Activated CD4-positive, alpha-beta T cell treated with anti-CD3 and anti-CD28 coated beads, Interleukin-2, amount 50 U/mL, for 16 hours (primary cell): ENCODE measurements at regions not wholly inside any gene's neighbourhood (a gene's known extent, or its start where the extent isn't known, plus 50 kb on each side); places are given as distances from the start of the nearest gene placed in this dataset.

Source experiments
- DNase-seq: peaks from one replicate; pipeline ENCODE4 v3.0.0-alpha.2; 2020

GRCh38 chr4:117327491-117327890 lies 242.1 kb upstream of the TRAM1L1 start:
- no peak for DNase-seq

GRCh38 chr4:117328333-117328732 lies 243.0 kb upstream of the TRAM1L1 start:
- DNase-seq, result no peak

- no peak for DNase-seq
These were observed 246.4 kb upstream of the TRAM1L1 start for GRCh38 chr4:117331817-117332216.

- no peak for DNase-seq
These were observed 249.2 kb upstream of the TRAM1L1 start for GRCh38 chr4:117334451-117335188.

- DNase-seq, result no peak
These were observed 272.1 kb upstream of the TRAM1L1 start for GRCh38 chr4:117357437-117357836.

- DNase-seq, result no peak
These were observed 272.5 kb upstream of the TRAM1L1 start for GRCh38 chr4:117357866-117358265.

GRCh38 chr4:117370944-117371668 lies 285.7 kb upstream of the TRAM1L1 start:
- DNase-seq, result no peak

- DNase-seq, result no peak
These were observed 289.7 kb upstream of the TRAM1L1 start for GRCh38 chr4:117375101-117375500.

GRCh38 chr4:117376692-117377091 lies 291.3 kb upstream of the TRAM1L1 start:
- no peak for DNase-seq

- DNase-seq, result no peak
These were observed 293.6 kb upstream of the TRAM1L1 start for GRCh38 chr4:117378942-117379341.

GRCh38 chr4:117383468-117383867 lies 298.1 kb upstream of the TRAM1L1 start:
- no peak for DNase-seq

GRCh38 chr4:117385526-117385925 lies 300.1 kb upstream of the TRAM1L1 start:
- no peak for DNase-seq

- no peak for DNase-seq
These were observed 301.7 kb upstream of the TRAM1L1 start for GRCh38 chr4:117387072-117387471.

- no peak for DNase-seq
These were observed 314.9 kb upstream of the TRAM1L1 start for GRCh38 chr4:117400039-117400835.

GRCh38 chr4:117412661-117413060 lies 327.3 kb upstream of the TRAM1L1 start:
- no peak for DNase-seq

GRCh38 chr4:117417856-117418255 lies 332.5 kb upstream of the TRAM1L1 start:
- DNase-seq, result no peak

GRCh38 chr4:117420948-117421347 lies 335.6 kb upstream of the TRAM1L1 start:
- no peak for DNase-seq

- no peak for DNase-seq
These were observed 336.3 kb upstream of the TRAM1L1 start for GRCh38 chr4:117421706-117422105.

- no peak for DNase-seq
These were observed 336.9 kb upstream of the TRAM1L1 start for GRCh38 chr4:117422297-117422696.

- DNase-seq, result no peak
These were observed 340.3 kb upstream of the TRAM1L1 start for GRCh38 chr4:117425636-117426035.

GRCh38 chr4:117428536-117428935 lies 343.2 kb upstream of the TRAM1L1 start:
- no peak for DNase-seq

GRCh38 chr4:117429061-117429460 lies 343.7 kb upstream of the TRAM1L1 start:
- no peak for DNase-seq

GRCh38 chr4:117429506-117429905 lies 344.1 kb upstream of the TRAM1L1 start:
- no peak for DNase-seq

- DNase-seq, result no peak
These were observed 349.0 kb upstream of the TRAM1L1 start for GRCh38 chr4:117434424-117434823.
